GM19372 (cell line): ENCODE measurements at regions not wholly inside any gene's neighbourhood (a gene's known extent, or its start where the extent isn't known, plus 50 kb on each side); places are given as distances from the start of the nearest gene placed in this dataset.

ENCODE experiments used
- ATAC-seq: cut with Tn5 transposase; IDR thresholded peaks from one replicate; pipeline ENCODE4 v1.9.1; 2021; ENCODE audit warnings: mild to moderate bottlenecking, low read depth, moderate library complexity; ENCODE audit not compliant: unreplicated experiment

GRCh38 chrX:51798701-51799100 is 55.5 kb downstream of the GSPT2 start:
- no peak for ATAC-seq

- ATAC-seq, result peak; percentile 94
These were observed 59.9 kb downstream of the GSPT2 start for GRCh38 chrX:51802917-51803688.

GRCh38 chrX:51803833-51804232 is 60.6 kb downstream of the GSPT2 start:
- no peak for ATAC-seq

GRCh38 chrX:51804741-51805140 is 61.5 kb downstream of the GSPT2 start:
- no peak for ATAC-seq

- no peak for ATAC-seq
These were observed 70.7 kb downstream of the GSPT2 start for GRCh38 chrX:51813886-51814460.

GRCh38 chrX:51824061-51824460 is 69.4 kb upstream of the MAGED1 start:
- no peak for ATAC-seq

GRCh38 chrX:51825436-51825835 is 68.0 kb upstream of the MAGED1 start:
- no peak for ATAC-seq

- ATAC-seq, result no peak
These were observed 59.3 kb upstream of the MAGED1 start for GRCh38 chrX:51834076-51834475.

GRCh38 chrX:51836823-51837222 is 56.6 kb upstream of the MAGED1 start:
- no peak for ATAC-seq

GRCh38 chrX:51837451-51837850 is 56.0 kb upstream of the MAGED1 start:
- ATAC-seq, result no peak

GRCh38 chrX:51837921-51838320 is 55.5 kb upstream of the MAGED1 start:
- ATAC-seq, result no peak
